ENCODE measurements at regions not wholly inside any gene's neighbourhood (a gene's known extent, or its start where the extent isn't known, plus 50 kb on each side); places are given as distances from the start of the nearest gene placed in this dataset.

DNA sequence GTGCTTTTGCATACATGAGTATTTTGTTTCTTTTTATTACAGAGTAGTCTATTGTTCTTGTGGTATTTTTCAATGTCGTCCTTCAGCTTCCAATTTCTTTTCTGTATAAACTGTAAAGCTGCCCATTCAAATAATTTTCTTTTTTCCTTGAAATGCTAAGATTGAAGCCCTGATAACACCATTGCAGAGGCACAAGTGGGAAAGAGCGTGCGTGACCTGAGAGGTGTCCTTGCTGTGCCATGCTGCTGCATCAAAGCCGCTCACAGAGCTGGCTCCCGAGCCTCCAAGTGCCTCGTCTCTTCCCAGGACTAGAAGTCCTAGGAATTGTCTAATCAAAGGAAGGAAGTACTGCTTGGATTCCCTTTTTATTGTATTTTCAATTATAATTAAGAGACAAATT is 101.9 kb upstream of the PFN2 start:
- no peak for ATAC-seq (ENCODE audit: insufficient number of reproducible peaks, low FRiP score, low read depth)
- H3K27ac ChIP-seq: no peak overlapping the region

DNA sequence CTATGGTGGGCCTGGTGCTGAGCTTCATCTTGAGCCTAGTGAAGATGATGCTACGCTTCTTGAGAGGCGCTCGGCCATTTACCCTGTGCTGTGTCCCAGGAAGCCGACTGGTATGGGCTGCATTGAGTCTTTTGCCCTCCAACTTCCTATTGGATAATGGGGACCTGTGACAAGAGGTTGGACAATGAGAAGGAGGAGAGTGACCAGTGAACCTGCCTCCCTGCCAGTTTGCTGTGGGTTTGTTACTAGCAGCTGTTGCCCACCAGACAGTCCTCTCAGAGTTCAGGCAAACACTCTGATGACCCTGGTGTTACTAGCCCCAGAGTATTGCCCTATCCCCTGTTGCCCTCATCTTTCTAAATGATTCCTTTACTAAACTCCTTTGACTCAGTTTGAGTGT is 99.6 kb upstream of the PFN2 start:
- ATAC-seq (ENCODE audit: insufficient number of reproducible peaks, low FRiP score, low read depth) (no peak), DNase-seq (ENCODE audit: low spot score) (no peak)
- H3K27me3 ChIP-seq (replicated peaks; ENCODE audit: insufficient read depth): no peaks in the 10 kb centered on the region

More for the DNA sequence above, 101.9 kb upstream of the PFN2 start:
- no peak overlapping the region for H3K4me3 ChIP-seq
- TF ChIP-seq, protein P1, sequence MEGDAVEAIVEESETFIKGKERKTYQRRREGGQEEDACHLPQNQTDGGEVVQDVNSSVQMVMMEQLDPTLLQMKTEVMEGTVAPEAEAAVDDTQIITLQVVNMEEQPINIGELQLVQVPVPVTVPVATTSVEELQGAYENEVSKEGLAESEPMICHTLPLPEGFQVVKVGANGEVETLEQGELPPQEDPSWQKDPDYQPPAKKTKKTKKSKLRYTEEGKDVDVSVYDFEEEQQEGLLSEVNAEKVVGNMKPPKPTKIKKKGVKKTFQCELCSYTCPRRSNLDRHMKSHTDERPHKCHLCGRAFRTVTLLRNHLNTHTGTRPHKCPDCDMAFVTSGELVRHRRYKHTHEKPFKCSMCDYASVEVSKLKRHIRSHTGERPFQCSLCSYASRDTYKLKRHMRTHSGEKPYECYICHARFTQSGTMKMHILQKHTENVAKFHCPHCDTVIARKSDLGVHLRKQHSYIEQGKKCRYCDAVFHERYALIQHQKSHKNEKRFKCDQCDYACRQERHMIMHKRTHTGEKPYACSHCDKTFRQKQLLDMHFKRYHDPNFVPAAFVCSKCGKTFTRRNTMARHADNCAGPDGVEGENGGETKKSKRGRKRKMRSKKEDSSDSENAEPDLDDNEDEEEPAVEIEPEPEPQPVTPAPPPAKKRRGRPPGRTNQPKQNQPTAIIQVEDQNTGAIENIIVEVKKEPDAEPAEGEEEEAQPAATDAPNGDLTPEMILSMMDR (IDR thresholded peaks at IDR 0.05): no peak
- peaks cover 0 to 4% of the 10 kb centered on the region in 2 donors for H3K4me1 ChIP-seq (ENCODE audit: control insufficient read depth in 1 of 2, low read depth in 2 of 2)
- peaks cover 14% of the 10 kb centered on the region for H3K9me3 ChIP-seq
- no peaks in the 10 kb centered on the region for H3K27me3 ChIP-seq (replicated peaks; ENCODE audit: insufficient read depth)
- no peaks in the 10 kb centered on the region for H3K36me3 ChIP-seq
- DNase-seq (ENCODE audit: low spot score): no peak

DNA sequence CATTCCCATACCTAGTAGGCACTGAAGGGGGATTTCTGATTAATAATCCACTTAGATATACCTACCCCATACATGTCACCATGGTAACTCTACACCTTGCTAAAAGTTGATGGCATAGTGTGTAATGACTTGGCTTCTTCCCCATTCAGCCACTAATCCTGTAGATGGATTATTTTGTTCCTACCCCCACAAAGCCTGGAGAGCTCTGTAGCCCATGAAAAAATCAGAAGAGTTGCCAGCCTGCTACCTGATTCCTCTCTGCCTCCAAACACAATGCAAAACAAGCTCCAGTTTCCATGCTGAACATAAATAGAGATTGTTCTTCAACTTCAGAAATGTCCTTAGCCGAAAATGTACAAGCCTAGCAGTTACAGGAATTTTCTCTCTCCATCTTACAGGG is 98.9 kb upstream of the PFN2 start:
- TF ChIP-seq, protein P1 (IDR thresholded peaks at IDR 0.05): no peak
- H3K27ac ChIP-seq: no peak overlapping the region
- no peak overlapping the region for H3K4me3 ChIP-seq
- DNase-seq (ENCODE audit: low spot score) (no peak), ATAC-seq (ENCODE audit: insufficient number of reproducible peaks, low FRiP score, low read depth) (no peak)
- H3K4me1 ChIP-seq (ENCODE audit: control insufficient read depth in 1 of 2, low read depth in 2 of 2): no peaks in the 10 kb centered on the region
- H3K9me3 ChIP-seq: no peaks in the 10 kb centered on the region
- H3K27me3 ChIP-seq (replicated peaks; ENCODE audit: insufficient read depth): no peaks in the 10 kb centered on the region
- no peaks in the 10 kb centered on the region for H3K36me3 ChIP-seq

More for the DNA sequence above, 99.6 kb upstream of the PFN2 start:
- Histone ChIP-seq H3K4me3 (no peak overlapping the region), H3K27ac (no peak overlapping the region), H3K4me1 (ENCODE audit: control insufficient read depth in 1 of 2, low read depth in 2 of 2) (no peaks in the 10 kb centered on the region), H3K36me3 (no peaks in the 10 kb centered on the region), H3K9me3 (no peaks in the 10 kb centered on the region)
- TF ChIP-seq, protein P1 (IDR thresholded peaks at IDR 0.05): no peak

DNA sequence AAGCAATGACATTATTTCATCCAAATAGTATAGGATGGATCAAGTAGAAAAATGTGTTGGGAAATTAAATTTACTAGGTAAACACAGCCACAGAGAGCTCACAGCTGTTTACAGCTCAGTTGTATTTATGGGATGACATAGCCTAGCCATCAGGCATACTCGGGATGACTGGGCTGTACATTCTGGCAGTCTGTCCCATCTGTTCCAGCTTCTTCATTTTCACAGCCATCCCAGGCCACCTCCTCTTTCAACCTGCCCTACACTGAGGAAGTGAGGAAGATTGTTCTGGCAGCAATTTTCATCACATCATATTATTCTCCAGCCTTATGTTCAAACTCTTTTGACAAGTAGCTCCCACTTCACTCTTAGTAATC is 98.4 kb upstream of the PFN2 start:
- Histone ChIP-seq H3K4me1 (ENCODE audit: control insufficient read depth in 1 of 2, low read depth in 2 of 2) (no peaks in the 10 kb centered on the region), H3K27ac (no peak overlapping the region), H3K4me3 (no peak overlapping the region), H3K27me3 (replicated peaks; ENCODE audit: insufficient read depth) (no peaks in the 10 kb centered on the region), H3K9me3 (no peaks in the 10 kb centered on the region), H3K36me3 (no peaks in the 10 kb centered on the region)
- DNase-seq (ENCODE audit: low spot score) (no peak), ATAC-seq (ENCODE audit: insufficient number of reproducible peaks, low FRiP score, low read depth) (no peak)
- TF ChIP-seq, protein P1 (IDR thresholded peaks at IDR 0.05): no peak

DNA sequence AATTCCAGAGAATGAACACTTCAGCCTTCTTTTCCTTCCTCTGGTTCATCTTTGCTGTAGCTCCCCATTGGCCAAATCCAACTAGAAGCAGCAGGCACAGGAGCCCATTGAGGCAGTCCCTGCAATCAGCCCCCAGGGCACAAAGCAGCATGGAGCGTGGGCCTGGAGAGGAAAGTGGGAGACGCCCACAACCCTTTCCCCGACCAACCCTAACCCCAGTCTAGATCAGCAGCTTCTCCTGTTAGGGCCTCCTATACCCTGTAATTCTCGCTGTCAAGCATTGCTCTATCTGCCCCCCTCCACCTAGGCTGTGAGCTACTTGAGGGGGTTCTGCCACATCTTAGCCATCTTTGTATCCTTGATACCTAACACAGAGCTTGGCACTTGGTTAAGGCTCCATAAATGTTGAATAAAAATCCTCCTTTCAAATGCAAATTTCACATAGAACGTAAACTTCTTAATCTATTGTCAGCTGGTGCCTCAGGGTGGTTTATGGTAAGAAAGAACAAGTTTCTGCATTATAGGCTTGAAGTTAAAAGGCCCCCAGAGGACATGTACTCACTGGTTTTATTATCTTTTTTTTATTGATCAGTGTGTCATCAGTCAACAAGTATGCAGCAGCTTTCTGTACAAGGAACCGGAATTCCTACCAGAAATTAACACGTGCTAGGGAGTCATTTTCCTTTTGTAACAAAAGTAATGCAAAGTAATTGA is 97.9 kb upstream of the PFN2 start:
- no peaks in the 10 kb centered on the region for H3K27me3 ChIP-seq (replicated peaks; ENCODE audit: insufficient read depth)
- H3K27ac ChIP-seq: no peak overlapping the region
- H3K4me3 ChIP-seq: no peak overlapping the region
- no peaks in the 10 kb centered on the region for H3K36me3 ChIP-seq
- ATAC-seq (ENCODE audit: insufficient number of reproducible peaks, low FRiP score, low read depth) (no peak), DNase-seq (ENCODE audit: low spot score) (no peak)
- no peaks in the 10 kb centered on the region for H3K4me1 ChIP-seq (ENCODE audit: control insufficient read depth in 1 of 2, low read depth in 2 of 2)
- TF ChIP-seq, protein P1 (IDR thresholded peaks at IDR 0.05): no peak
- no peaks in the 10 kb centered on the region for H3K9me3 ChIP-seq
